ENCODE measurements at regions not wholly inside any gene's neighbourhood (a gene's known extent, or its start where the extent isn't known, plus 50 kb on each side); places are given as distances from the start of the nearest gene placed in this dataset.

DNA sequence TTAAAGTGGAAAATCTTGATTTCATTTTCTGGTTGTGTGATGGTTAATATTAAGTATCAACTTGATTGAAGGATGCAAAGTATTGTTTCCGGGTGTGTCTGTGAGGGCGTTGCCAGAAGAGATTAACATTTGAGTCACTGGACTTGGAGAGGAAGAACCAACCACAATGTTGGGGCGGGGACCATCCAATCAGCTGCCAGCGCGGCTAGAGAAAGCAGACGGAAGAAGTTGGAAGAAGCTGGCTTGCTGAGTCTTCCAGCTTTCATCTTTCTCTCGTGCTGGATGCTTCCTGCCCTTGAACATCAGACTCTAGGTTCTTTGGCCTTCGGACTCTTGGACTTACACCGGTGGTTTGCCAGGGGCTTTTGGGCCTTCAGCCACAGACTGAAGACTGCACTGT, 832.6 kb upstream of the TMPRSS15 start:
- TF ChIP-seq TAF1 (IDR thresholded peaks at IDR 0.05; ENCODE audit: control insufficient read depth, extremely low read depth, insufficient read depth, low read length, severe bottlenecking): no peak
- no peak for TF ChIP-seq ZFPM2 (CRISPR knock-in tag; IDR thresholded peaks at IDR 0.05)
- TF ChIP-seq, protein P1, sequence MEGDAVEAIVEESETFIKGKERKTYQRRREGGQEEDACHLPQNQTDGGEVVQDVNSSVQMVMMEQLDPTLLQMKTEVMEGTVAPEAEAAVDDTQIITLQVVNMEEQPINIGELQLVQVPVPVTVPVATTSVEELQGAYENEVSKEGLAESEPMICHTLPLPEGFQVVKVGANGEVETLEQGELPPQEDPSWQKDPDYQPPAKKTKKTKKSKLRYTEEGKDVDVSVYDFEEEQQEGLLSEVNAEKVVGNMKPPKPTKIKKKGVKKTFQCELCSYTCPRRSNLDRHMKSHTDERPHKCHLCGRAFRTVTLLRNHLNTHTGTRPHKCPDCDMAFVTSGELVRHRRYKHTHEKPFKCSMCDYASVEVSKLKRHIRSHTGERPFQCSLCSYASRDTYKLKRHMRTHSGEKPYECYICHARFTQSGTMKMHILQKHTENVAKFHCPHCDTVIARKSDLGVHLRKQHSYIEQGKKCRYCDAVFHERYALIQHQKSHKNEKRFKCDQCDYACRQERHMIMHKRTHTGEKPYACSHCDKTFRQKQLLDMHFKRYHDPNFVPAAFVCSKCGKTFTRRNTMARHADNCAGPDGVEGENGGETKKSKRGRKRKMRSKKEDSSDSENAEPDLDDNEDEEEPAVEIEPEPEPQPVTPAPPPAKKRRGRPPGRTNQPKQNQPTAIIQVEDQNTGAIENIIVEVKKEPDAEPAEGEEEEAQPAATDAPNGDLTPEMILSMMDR (IDR thresholded peaks at IDR 0.05 in 2 of 3, conservative IDR thresholded peaks at IDR 0.05 in 1 of 3; ENCODE audit: insufficient read depth in 2 of 3, low read depth in 1 of 3, low read length in 3 of 3): no peak
- no peak for TF ChIP-seq TCF7L2 (IDR thresholded peaks at IDR 0.05; ENCODE audit: low read depth, low read length)
- no peak for TF ChIP-seq ZNF316 (IDR thresholded peaks at IDR 0.05)
- TF ChIP-seq, protein P2, sequence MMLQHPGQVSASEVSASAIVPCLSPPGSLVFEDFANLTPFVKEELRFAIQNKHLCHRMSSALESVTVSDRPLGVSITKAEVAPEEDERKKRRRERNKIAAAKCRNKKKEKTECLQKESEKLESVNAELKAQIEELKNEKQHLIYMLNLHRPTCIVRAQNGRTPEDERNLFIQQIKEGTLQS (IDR thresholded peaks at IDR 0.05): no peak
- TF ChIP-seq, protein P2 (CRISPR knock-in tag; conservative IDR thresholded peaks at IDR 0.05): no peak
- TF ChIP-seq ZNF408 (CRISPR knock-in tag; IDR thresholded peaks at IDR 0.05; ENCODE audit: low read depth): no peak
- TF ChIP-seq RAD21 (CRISPR knock-in tag; conservative IDR thresholded peaks at IDR 0.05 in 1 of 2, IDR thresholded peaks at IDR 0.05 in 1 of 2): no peak

Data from K562 (cell line).